ENCODE measurements at regions not wholly inside any gene's neighbourhood (a gene's known extent, or its start where the extent isn't known, plus 50 kb on each side); places are given as distances from the start of the nearest gene placed in this dataset.

DNA sequence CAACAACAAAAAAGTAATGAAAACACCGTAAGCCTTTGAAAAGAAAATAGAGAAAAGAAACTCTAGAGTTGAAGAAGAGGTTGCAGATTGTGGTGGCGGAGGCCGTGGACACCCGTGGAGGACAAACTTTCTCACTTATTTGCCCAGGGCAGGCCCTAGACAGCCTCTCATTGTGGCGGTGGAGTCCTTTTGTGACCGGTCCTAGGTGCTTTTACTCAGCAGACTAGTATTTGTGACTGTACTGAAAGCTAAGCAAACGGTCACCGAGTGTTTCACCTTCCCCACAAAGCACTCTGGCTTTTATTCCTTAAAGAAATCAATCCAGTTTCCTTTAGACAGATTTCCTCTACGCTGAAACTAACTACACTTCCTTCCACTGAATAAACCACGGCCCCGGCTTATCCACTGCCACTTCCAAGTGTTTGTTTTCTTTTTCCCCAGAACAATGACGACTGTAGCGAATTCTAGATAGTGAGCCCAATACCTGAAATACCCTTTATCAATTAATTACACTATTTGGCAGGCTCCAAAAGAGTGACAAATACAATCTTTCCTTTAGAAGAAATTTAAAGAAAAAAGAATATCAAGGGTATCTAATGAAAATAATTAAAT lies 210.2 kb upstream of the TARS1 start:
- TF ChIP-seq FOXA1 (IDR thresholded peaks at IDR 0.05) (no peak), CTCF (IDR thresholded peaks at IDR 0.05; ENCODE audit: low read depth, low read length, missing input control) (no peak)
